GM19452 (cell line): ENCODE measurements at regions not wholly inside any gene's neighbourhood (a gene's known extent, or its start where the extent isn't known, plus 50 kb on each side); places are given as distances from the start of the nearest gene placed in this dataset.

Source experiments
- ATAC-seq: cut with Tn5 transposase; IDR thresholded peaks from one replicate; pipeline ENCODE4 v1.9.1; 2021; ENCODE audit not compliant: unreplicated experiment

DNA sequence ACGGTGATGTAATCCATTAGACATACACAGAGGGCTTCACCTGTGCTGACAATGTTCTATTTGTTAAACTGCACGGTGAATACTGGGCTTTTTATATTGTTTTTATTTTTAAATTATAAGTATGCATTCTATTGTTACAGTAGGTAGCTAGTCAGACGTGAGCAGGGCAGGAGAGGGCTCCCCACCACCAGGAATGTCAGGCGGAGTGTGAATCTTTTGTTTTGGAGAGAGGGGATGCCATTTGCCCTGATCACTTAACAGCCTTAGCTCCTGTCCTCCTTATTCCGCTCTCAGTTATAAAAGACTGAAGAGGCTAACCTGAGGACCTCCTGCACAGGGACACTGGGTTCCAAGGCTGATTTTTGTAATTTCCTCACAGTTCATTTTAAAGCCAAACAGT lies 151.6 kb upstream of the TAPT1 start:
- ATAC-seq: no peak

DNA sequence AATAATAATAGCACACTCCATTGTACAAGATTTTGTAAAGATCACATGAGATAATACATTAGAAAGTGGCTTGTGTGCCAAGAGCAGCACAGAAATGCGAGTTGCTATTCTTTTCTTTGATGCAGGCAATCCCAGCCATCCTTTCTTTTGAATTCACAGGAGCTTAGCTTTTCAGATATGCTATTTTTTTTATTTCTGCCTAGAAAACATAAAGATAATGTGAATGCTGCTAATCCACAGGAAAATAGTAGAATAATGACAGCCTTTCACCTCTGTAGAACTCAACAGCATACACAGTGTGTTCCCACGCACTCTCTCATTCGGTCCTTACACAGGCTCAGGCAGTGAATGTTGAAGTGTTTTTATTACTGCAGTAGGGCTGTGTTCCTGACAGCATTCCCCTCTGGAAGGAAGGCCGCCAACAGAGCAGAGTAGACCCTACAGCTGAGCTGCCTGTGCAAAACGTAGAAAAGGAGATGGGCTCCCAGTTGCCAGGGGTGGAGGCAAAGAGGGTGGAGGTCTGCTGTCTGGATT lies 138.8 kb upstream of the TAPT1 start:
- ATAC-seq: no peak

DNA sequence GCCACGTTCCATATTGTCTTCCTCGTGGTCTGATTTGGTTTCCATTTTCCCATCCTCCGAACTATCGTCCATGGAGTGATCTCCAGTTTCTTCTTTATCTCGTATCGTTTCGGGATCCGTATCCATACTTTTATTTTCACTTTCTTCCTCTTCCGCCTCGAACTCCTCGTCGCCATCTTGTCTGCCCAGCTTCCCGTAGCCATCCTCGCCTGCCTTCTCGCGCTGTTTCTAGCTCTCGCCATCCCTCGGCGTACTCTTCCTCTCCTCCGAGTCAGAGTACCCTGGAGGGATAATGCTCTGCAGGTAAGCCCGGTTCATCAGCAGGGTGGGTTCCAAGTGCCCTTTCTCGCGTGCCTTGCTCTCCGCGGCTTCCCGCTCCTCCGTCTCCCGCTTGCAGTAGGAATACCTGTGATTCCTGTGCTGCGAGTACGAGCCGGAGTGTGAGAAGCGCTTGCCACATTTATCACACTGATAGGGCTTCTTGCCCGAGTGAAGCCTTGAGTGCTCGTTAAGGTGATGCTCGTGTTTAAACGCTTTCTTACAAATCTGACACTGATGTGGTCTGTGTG lies 134.5 kb upstream of the TAPT1 start:
- ATAC-seq: no peak

DNA sequence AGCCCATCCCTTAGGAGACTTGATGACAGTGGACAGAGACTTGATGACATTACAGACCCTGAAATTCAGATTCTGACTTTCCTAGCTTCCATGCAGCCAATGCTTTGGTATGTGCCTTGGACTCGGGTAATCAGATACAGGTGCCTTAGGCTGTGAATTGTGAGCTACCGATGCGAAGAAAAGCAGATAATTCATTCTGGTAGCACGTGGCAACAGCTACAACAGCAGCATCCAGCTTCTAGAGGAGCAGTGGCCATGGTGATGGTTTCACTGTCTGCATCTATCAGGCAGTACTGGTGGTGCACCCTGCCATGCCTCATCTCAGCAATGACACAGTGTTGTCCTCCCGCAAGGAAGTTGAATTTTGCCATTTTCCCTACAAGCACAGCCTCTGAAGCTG lies 126.9 kb upstream of the TAPT1 start:
- ATAC-seq: no peak

DNA sequence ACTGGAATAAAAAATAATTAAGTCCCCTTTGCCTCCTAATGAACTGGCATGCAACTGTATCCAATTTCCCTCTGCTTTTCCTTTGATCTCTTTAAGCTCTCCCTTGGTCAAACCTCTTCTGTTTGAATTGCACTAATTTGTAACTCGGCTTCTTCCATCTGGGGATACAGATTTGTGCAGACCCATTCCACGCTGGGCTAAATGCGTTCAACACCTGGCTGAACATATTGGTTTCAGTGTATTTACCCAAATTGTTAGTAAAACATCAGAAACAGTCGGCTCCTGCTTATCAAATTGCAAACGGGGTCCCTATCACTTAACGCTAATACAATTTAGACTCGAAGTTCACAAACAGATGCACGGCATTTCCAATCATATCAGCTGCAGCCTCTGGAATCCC lies 124.9 kb upstream of the TAPT1 start:
- ATAC-seq: no peak

DNA sequence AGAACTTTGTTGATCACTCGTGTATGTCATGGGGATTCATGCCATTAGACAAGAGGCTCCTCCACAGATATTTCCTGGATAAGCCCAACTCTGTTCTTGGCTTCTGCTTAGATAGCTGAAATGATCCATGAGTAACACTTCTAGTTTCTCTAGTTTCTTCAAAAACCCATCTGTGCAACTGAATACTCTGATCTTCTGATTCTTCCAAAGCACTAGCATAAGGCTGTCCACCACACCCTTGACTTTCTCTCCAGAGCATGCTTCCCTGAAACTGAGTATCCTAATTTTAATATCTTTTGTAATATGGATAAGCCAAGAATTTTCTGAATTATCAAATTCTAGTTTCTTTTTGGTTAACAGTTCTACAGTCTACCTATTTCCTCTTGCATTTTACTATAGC lies 118.6 kb upstream of the TAPT1 start:
- ATAC-seq: no peak

DNA sequence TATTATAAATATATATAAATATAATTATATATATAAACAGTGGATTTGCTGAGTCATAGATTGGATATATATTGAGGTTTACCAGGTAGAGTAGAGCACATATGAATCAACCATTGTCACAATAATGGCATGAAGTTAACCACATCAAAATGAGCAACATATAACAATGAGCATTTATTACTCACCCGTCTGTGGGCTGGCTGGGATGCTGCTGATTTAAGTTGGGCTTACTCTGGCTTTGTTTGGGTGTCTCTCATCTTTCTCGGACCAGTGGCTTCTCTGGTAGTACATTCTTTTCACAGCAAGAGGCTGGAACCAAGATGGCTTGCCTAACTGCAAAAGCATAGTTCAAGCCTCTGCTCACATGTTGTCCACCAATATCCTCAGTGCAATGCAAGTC lies 111.7 kb upstream of the TAPT1 start:
- ATAC-seq: no peak

DNA sequence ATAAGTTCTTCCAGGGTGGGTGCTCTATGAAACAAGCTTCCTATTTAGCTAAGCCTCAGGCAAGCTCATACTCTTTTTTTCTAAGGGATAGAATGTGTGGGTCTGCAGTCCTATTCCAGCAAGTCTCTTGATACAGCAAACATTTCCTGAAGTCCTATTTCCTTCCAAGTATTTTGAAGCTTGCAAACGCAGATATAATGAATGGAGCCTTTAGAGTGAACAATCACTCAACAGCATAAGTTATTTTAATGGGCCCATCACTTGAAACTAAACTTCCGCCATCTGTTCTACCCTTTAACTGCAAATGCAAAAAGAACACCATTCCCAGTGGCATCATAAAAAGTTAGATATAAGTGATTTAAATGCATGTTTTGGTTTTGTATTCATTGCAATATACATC lies 108.3 kb upstream of the TAPT1 start:
- no peak for ATAC-seq

DNA sequence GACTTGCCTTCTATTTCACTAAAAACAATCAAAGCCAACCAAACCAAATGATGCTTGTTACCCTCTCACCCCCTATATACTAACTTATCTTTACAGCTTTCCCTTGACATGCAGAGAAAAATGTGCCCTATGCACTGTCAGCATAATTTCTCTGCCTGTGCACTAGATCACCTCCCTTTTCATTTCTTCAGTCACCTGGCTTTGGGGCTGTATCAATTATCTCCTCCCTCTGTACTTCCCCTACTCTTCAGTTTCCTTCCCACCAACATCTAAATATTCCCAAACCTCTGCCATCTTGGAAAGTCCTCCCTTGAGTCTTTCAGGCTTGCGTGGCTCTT lies 103.5 kb upstream of the TAPT1 start:
- ATAC-seq: no peak

DNA sequence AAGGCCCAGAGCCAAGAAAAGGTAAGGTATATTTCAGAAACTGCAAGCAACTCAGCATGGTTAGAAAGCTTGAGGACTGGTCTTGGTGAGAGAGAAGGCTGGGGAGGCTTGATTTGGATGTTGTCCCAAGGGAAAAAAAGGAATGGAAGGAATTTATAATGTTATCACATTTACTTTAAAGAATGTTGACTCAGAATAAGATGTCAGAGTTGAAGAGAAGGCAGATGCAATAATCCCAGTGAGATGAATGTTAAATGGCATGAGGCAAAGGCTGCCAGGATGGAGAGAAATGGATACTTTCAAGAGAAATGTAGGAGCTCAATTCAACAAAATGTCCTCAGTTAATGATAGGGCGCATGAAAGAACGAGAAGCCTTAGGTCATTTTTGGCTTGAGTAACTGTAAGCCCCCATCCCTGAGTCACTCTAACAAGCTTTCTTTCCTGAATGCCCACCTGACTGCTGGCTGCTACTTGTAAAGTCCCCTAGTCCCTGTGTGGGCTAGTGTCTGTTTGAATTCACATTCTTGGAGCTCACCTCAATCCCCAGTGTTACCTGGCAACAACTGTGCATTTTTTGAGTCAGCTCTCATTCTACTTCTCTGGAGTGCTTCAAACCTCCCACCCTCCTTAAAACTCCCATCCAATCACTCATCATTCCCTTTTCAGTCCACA lies 103.0 kb upstream of the TAPT1 start:
- ATAC-seq: no peak

DNA sequence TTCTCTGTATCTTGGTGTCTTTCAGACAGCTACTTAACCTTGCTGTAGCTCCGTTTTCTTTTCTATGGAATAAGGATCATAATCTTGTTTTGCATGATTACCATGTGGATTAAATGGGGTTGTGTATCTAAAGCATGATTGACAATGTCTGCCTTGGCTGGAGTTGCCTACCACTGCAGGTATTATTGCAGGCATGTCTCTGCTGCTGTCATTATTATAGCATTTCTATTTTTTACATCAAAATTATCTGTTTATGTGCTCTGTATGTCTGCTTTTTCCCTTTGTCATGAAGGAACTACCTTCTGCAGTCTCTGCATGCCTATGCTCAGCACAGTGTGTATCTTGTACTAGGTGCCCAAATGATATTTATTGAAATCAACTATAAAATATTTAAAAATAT lies 95.9 kb upstream of the TAPT1 start:
- ATAC-seq: no peak

DNA sequence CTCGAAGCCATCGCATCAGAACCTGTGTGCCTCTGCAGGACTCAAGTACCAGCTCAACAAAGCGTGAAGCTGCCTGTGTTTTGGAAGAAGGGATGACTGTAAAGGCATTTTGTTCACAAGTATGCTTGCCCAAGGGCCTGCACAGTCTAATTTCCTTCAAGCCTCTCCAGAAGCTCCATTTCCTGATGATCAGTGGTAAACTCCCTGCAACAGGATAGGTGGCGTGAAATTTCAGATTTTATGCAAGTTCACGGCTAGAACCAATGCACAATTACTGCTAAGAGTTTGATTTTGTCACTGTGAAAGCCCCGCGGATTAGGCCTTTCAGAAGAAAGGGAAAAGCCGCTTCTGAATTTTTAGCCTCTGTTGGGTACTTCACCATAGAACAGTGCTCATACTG lies 89.2 kb upstream of the TAPT1 start:
- no peak for ATAC-seq

DNA sequence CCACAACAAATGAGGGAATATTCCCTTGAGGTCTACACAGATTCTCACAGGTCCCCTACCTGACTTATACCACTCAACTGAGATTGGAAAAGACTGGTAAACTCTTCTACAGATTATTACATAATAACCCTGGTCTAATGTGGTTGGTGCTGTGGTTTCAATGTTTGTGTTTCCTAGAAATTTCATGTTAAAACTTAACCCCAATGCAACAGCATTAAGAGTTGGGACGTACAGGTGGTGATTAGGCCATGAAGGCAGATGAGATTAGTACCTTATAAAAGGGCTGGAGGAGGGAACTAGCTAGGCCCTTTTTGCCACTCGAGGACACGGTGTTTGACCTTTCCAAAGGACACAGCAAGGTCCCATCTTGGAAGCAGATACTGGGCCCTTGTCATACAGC lies 84.3 kb upstream of the TAPT1 start:
- no peak for ATAC-seq

DNA sequence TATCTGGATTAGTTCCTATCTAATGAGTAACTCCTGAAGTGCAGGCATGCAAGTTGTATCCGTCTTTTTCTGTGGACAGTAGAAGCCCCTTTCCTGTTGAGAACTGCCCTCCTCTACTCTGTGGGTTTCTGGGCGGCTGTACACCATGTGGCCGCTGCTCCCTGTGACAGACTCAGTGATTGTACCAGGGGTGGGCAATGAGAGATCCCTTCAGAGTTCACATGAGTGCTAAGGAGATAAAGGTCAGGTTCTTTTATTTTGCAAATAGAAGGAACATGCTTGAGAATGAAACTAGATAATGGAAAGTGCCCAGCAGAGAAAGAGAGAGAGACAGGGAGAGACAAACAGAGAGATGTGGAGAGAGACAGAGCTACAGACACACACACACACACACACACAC lies 76.4 kb upstream of the TAPT1 start:
- ATAC-seq: no peak

DNA sequence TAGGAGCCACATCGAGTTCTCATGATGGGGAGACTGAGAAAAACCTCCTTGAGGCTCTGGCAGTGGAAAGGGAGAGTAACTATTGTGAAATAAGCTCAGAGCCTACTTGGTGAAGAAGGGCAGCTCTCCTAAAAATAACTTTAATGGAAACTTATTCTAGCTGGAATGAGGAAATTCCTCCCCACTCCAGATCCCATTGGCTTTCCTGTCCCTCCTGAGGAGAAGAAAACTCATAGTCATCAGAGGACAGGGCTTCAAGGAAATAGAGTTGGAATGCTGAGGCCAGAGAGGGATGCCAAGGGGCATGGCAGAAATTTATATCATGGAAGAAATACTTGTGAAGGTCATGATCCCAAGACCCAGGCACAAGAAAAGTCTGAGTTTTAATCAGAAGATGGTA lies 70.7 kb upstream of the TAPT1 start:
- no peak for ATAC-seq

DNA sequence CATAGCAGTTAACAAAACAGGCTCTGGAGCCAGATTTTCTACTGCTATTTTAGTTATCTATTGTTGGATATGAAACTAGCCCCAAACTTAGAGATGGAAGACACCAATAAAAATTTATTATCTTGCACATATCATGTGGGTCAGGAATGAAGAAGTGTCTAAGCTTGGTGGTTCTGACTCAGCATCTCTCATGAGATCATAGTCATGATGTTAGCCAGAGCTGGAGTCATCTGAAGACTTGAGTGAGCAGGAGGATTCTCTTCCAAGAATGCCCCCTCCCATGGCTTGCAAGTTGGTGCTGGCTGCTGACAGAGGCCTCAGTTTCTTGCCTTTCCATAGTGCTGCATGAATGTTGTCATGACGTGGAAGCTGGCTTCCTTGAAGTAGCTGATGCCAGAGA lies 68.2 kb upstream of the TAPT1 start:
- no peak for ATAC-seq

DNA sequence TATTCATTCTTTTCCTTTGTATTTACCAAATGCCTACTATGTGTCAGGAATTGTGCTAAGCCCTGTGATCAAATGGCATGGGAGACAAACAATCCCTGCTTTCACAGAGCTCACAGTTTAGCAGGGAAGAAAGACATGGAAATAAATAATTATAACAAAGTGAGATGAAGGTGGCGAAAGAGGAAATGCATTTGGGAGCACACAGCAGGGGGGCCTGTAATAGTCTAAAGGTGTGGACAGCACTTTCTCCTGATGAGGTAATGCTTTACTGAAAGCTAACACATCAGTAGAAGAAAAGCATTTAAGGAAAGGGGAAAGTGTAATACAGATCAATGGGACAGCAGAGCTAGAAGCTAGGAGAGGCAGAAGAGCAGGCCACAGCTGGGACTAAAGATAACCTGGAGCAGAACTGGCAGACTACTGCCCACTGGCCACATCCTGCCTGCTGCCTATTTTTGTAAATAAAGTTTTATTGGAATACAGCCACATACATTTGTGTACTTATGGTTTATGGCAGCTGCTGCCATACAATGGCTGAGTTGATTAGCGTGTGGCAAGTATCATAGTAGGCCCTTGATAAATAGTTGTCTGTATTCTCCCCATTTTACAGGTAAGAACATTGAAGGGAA lies 67.1 kb upstream of the TAPT1 start:
- no peak for ATAC-seq

DNA sequence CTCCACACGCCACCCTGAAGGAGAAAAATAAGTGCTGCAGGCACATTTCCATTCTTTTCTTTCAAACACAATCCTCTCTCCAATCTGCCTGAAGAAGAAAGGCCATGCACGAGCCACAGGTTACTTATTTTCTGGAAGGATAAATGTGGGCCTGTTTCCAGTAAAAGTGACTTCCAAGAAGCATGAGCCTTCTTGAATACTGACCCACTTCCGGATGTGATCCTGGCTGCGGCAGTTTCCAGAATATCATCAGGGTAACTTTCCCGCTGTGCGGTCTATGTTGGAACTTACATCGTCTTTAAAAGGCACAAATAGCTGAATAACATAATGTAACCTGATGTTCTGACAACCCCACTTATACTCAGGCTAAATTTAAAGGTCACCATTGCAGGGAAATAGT lies 66.3 kb upstream of the TAPT1 start:
- no peak for ATAC-seq

DNA sequence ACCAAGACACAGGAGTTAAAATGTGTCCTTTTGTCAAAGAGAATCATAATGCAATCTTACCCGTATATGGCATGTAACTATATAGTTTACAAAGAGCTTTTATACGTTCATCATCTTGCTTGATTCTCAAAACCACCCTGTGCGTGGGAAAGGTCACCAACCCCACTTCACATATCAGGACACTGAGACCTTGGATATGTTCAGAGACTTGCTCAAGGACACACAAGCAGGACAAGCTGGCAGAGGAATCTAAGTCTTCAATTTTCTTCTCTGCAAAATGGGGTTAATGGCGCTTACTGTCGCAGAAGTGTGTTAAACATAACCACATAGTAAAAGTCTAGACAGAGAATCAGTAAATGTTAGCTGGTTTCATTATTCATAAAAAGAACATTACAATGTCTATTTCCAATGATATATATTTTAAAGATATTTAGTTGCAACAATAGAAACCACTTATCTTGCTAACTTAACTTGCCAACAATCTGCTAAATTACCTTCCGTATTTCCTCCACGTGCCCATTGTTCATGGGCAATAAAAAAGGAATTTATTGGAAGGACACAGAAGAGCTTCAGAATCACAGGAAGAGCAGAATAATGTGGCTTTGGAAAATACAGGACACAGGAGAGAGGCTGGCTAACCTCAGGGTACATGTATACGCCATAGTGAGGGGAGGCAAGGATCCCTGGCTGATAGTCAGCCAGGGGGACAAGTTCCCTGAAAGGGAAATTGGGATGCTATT lies 64.6 kb upstream of the TAPT1 start:
- no peak for ATAC-seq

DNA sequence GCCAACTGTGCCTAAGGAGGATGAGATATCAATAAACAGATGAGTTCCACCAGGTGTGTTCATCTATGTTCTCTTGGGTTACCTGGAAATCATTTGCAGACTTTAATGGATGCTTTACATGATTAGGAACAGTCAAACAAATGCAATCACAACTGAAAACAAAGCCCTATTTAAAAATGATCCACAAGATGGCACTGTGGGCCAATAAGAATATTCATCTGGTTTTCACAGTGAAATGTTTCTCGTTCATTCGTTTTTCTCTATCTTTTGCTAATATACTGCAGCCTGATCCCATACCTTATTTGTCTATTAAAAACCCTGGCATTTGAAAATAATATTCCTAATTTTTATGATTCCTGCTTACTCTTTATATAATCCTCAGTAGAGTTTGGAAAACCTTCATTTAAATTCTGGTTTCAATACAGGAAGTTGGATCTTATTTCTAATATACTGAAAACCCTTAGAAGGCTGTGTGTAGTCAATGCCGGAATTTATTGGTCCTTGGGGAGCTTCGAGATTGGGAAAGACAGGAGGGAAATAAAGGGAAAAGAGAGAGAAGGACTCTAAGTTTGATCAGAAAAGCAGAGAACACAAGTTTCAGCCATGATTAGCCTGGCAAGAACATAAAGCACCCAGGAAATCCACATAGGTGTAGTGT lies 63.8 kb upstream of the TAPT1 start:
- ATAC-seq: no peak

DNA sequence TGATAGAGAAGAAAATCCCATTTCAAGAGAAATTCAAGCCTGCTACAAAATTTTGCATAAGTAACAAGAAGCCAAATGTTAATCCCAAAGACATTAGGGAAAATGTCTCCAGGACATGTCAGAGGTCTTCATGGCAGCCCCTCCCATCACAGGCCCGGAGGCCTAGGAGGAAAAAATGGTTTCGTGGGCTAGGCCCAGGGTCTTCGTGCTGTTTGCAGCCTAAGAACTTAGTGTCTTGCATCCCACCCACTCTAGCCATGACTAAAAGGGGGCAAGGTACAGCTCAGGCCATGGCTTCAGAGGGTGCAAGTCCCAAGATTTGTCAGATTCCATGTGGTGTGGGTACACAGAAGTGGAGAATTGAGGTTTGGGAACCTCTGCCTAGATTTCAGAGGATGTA lies 57.8 kb upstream of the TAPT1 start:
- ATAC-seq: no peak

DNA sequence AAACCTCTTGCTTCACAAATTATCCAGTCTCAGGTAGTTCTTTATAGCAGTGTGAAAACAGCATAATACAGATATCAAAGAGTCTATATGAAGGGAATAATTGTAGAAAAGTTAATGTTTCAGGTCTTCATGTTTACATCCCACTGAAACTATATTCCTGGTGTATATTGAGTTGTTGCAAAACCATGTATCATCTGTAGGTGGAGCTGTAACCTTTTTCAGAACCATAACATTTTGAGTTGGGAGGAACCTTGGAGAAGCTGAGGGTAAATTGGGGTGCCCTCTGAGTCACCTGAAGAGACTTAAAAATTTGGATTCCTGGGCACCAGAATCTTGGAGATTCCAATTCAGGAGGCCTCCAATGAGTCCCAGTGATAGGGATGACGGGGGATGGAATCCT lies 51.9 kb upstream of the TAPT1 start:
- no peak for ATAC-seq
